ENCODE measurements at regions not wholly inside any gene's neighbourhood (a gene's known extent, or its start where the extent isn't known, plus 50 kb on each side); places are given as distances from the start of the nearest gene placed in this dataset.

DNA sequence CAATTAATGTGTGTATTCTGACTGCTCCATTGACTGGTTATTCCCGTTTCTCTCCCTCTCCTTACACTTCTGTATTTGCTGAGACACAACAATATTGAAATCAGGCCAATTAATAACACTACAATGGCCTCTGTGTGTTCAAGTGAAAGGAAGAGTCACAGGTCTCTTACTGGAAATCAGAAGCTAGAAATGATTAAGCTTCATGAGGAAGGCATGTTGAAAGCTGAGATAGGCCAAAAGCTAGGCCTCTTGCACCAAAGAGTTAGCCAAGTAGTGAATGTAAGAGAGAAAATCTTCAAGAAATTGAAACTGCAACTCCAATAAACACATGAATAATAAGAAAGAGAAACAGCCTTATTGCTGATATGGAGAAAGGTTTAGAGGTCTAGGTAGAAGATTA is 489.5 kb upstream of the CITED2 start:
- Mint-ChIP-seq H3K36me3 (peaks cover 8% of the 10 kb centered on the region), H3K27me3 (ENCODE audit: insufficient read depth, low read depth) (no peaks in the 10 kb centered on the region), H3K4me3 (no peak overlapping the region), H3K27ac (no peak overlapping the region), H3K4me1 (peaks cover 3% of the 10 kb centered on the region), H3K9me3 (peaks cover 12% of the 10 kb centered on the region)
- Histone ChIP-seq H3K9me3 (ENCODE audit: low read depth) (no peaks in the 10 kb centered on the region), H3K4me2 (no peak overlapping the region), H3F3A (ENCODE audit: low read depth) (no peaks in the 10 kb centered on the region), H3K9ac (no peak overlapping the region), H3K27me3 (no peaks in the 10 kb centered on the region), H3K4me3 (no peak overlapping the region), H4K20me1 (ENCODE audit: low read depth) (no peaks in the 10 kb centered on the region), H3K79me2 (ENCODE audit: low read depth) (no peaks in the 10 kb centered on the region), H2AFZ (replicated peaks) (no peak overlapping the region), H3K27ac (no peak overlapping the region), H3K4me1 (peaks cover 7% of the 10 kb centered on the region), H3K36me3 (no peaks in the 10 kb centered on the region)
- no peak for DNase-seq (ENCODE audit: low spot score)
- TF ChIP-seq EZH2 (IDR thresholded peaks at IDR 0.05): no peak
- TF ChIP-seq EZH2phosphoT487 (IDR thresholded peaks at IDR 0.05): no peak

DNA sequence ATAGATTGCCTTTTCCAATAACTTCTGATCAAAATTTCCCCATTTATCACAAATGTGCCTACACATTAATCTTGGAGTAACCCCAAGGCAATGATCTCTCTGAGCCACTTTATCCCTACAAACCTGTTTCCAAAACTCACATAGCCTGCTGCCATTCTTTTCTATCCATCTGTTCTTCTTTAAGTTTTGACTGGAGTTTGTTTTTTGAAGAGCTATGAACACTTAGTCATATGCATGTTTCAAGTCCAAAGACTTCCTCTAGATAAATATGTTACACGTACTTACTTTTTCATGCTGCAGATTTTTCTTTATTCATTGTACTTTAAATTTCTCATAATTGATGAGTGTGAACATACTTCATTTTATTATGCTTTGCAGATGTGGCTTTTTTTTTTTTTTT is 488.9 kb upstream of the CITED2 start:
- H3K4me1 ChIP-seq: peaks cover under 1% of the 10 kb centered on the region
- no peaks in the 10 kb centered on the region for H3K9me3 ChIP-seq (ENCODE audit: low read depth)
- H3F3A ChIP-seq (ENCODE audit: low read depth): no peaks in the 10 kb centered on the region
- TF ChIP-seq EZH2 (IDR thresholded peaks at IDR 0.05) (no peak), EZH2phosphoT487 (IDR thresholded peaks at IDR 0.05) (no peak)
- TF ChIP-seq, protein P1, sequence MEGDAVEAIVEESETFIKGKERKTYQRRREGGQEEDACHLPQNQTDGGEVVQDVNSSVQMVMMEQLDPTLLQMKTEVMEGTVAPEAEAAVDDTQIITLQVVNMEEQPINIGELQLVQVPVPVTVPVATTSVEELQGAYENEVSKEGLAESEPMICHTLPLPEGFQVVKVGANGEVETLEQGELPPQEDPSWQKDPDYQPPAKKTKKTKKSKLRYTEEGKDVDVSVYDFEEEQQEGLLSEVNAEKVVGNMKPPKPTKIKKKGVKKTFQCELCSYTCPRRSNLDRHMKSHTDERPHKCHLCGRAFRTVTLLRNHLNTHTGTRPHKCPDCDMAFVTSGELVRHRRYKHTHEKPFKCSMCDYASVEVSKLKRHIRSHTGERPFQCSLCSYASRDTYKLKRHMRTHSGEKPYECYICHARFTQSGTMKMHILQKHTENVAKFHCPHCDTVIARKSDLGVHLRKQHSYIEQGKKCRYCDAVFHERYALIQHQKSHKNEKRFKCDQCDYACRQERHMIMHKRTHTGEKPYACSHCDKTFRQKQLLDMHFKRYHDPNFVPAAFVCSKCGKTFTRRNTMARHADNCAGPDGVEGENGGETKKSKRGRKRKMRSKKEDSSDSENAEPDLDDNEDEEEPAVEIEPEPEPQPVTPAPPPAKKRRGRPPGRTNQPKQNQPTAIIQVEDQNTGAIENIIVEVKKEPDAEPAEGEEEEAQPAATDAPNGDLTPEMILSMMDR (IDR thresholded peaks at IDR 0.05): no peak
- no peaks in the 10 kb centered on the region for H3K79me2 ChIP-seq (ENCODE audit: low read depth)
- no peak overlapping the region for H2AFZ ChIP-seq (replicated peaks)
- H3K9me3 Mint-ChIP-seq: peaks cover 12% of the 10 kb centered on the region
- H3K36me3 Mint-ChIP-seq: peaks cover 8% of the 10 kb centered on the region
- no peak overlapping the region for H3K9ac ChIP-seq
- H3K4me2 ChIP-seq: no peak overlapping the region
- H3K4me3 ChIP-seq: no peak overlapping the region
- H3K27me3 ChIP-seq: no peaks in the 10 kb centered on the region
- no peak overlapping the region for H3K27ac ChIP-seq
- no peak overlapping the region for H3K4me3 Mint-ChIP-seq
- no peaks in the 10 kb centered on the region for H4K20me1 ChIP-seq (ENCODE audit: low read depth)
- no peak overlapping the region for H3K27ac Mint-ChIP-seq
- no peak for DNase-seq (ENCODE audit: low spot score)
- H3K4me1 Mint-ChIP-seq: peaks cover 3% of the 10 kb centered on the region
- H3K36me3 ChIP-seq: no peaks in the 10 kb centered on the region
- H3K27me3 Mint-ChIP-seq (ENCODE audit: insufficient read depth, low read depth): no peaks in the 10 kb centered on the region

DNA sequence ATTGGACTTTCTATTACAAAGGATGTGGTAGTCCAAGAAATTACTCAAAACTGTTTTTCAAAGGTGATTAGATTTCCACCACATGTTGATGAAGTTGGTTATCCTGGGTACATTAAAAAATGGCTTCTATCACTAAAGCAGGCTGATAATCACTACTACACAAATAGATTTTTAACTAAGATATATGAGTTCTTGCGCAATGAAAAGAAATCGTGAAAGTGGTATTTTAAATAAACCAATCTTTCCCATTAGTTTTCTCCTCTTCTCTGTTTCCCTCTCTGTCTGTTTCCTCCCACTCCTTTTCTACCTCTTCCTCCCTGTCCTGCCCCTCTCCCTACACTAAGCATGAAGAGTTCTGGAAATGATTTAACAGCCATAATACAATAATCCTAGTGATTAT is 487.9 kb upstream of the CITED2 start:
- no peaks in the 10 kb centered on the region for H3K79me2 ChIP-seq (ENCODE audit: low read depth)
- peaks cover 4% of the 10 kb centered on the region for H3K4me1 Mint-ChIP-seq
- peaks cover 1% of the 10 kb centered on the region for H3K4me1 ChIP-seq
- H4K20me1 ChIP-seq (ENCODE audit: low read depth): no peaks in the 10 kb centered on the region
- no peak overlapping the region for H2AFZ ChIP-seq (replicated peaks)
- no peak overlapping the region for H3K4me3 ChIP-seq
- no peaks in the 10 kb centered on the region for H3K27me3 ChIP-seq
- no peaks in the 10 kb centered on the region for H3K36me3 ChIP-seq
- H3K4me2 ChIP-seq: no peak overlapping the region
- DNase-seq (ENCODE audit: low spot score): no peak
- H3K9me3 ChIP-seq (ENCODE audit: low read depth): no peaks in the 10 kb centered on the region
- H3K27ac ChIP-seq: no peak overlapping the region
- no peaks in the 10 kb centered on the region for H3K27me3 Mint-ChIP-seq (ENCODE audit: insufficient read depth, low read depth)
- no peaks in the 10 kb centered on the region for H3F3A ChIP-seq (ENCODE audit: low read depth)
- peaks cover 8% of the 10 kb centered on the region for H3K36me3 Mint-ChIP-seq
- no peak overlapping the region for H3K4me3 Mint-ChIP-seq
- no peak overlapping the region for H3K9ac ChIP-seq
- peaks cover 12% of the 10 kb centered on the region for H3K9me3 Mint-ChIP-seq
- H3K27ac Mint-ChIP-seq: no peak overlapping the region
- TF ChIP-seq, protein P1 (IDR thresholded peaks at IDR 0.05): no peak
- TF ChIP-seq EZH2 (IDR thresholded peaks at IDR 0.05) (no peak), EZH2phosphoT487 (IDR thresholded peaks at IDR 0.05) (no peak)

DNA sequence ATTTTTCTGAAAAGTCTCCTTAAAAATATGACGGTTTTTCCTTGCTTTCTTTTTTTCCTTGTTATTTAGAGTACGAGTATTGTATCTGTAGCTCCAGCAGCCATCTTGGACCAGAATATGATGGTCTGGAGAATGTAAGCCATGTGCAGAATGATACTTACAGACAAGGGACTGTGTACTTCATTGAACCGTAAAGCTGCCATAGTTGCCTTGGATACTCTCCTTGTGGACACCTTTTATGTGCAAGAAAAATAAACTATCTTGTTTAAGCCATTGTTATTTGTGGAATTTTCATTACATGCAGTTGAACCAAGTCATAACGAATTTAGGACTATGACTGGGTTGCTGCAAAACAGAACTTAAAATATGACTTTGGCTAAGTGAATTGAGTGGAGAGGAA is 485.8 kb upstream of the CITED2 start:
- H3K4me3 ChIP-seq: no peak overlapping the region
- TF ChIP-seq EZH2phosphoT487 (IDR thresholded peaks at IDR 0.05) (no peak), EZH2 (IDR thresholded peaks at IDR 0.05) (no peak)
- TF ChIP-seq, protein P1 (IDR thresholded peaks at IDR 0.05): no peak
- Mint-ChIP-seq H3K27ac (no peak overlapping the region), H3K27me3 (ENCODE audit: insufficient read depth, low read depth) (no peaks in the 10 kb centered on the region), H3K4me3 (no peak overlapping the region), H3K4me1 (peaks cover 25% of the 10 kb centered on the region), H3K9me3 (peaks cover 10% of the 10 kb centered on the region), H3K36me3 (peaks cover 6% of the 10 kb centered on the region)
- no peak overlapping the region for H3K4me2 ChIP-seq
- no peaks in the 10 kb centered on the region for H4K20me1 ChIP-seq (ENCODE audit: low read depth)
- H3K79me2 ChIP-seq (ENCODE audit: low read depth): no peaks in the 10 kb centered on the region
- no peaks in the 10 kb centered on the region for H3K27me3 ChIP-seq
- no peaks in the 10 kb centered on the region for H3F3A ChIP-seq (ENCODE audit: low read depth)
- H3K4me1 ChIP-seq: peaks cover 18% of the 10 kb centered on the region
- no peaks in the 10 kb centered on the region for H3K9me3 ChIP-seq (ENCODE audit: low read depth)
- H3K27ac ChIP-seq: no peak overlapping the region
- H3K36me3 ChIP-seq: no peaks in the 10 kb centered on the region
- H2AFZ ChIP-seq (replicated peaks): no peak overlapping the region
- no peak overlapping the region for H3K9ac ChIP-seq
- no peak for DNase-seq (ENCODE audit: low spot score)
